ENCODE measurements at regions not wholly inside any gene's neighbourhood (a gene's known extent, or its start where the extent isn't known, plus 50 kb on each side); places are given as distances from the start of the nearest gene placed in this dataset.

- Mint-ChIP-seq H3K9me3 (ENCODE audit: unreplicated experiment) (no peaks in the 10 kb centered on the region), H3K4me3 (ENCODE audit: unreplicated experiment) (no peak overlapping the region), H3K36me3 (ENCODE audit: insufficient read depth, unreplicated experiment) (no peaks in the 10 kb centered on the region), H3K4me1 (ENCODE audit: low read depth, unreplicated experiment) (no peaks in the 10 kb centered on the region), H3K27ac (ENCODE audit: unreplicated experiment) (no peak overlapping the region), H3K27me3 (ENCODE audit: insufficient read depth, unreplicated experiment) (peaks cover 3% of the 10 kb centered on the region)
- no peak for DNase-seq
- no peak for TF ChIP-seq CTCF (IDR thresholded peaks at IDR 0.05; ENCODE audit: insufficient read depth in 1 of 2, low read depth in 1 of 2, low read length in 1 of 2, severe bottlenecking in 1 of 2, unreplicated experiment in 1 of 2)
- Histone ChIP-seq H3K4me3 (ENCODE audit: low read depth, low read length) (no peak overlapping the region), H3K9me3 (no peaks in the 10 kb centered on the region), H3K36me3 (ENCODE audit: control insufficient read depth, insufficient read depth, low read length) (no peaks in the 10 kb centered on the region), H3K4me1 (no peaks in the 10 kb centered on the region), H3K27me3 (replicated peaks; ENCODE audit: control insufficient read depth, insufficient read depth, low read length) (no peaks in the 10 kb centered on the region)
- ChIA-PET POLR2A (no interaction called here), CTCF (no interaction called here)
- no TSS peak for BruUV-seq (replicated peaks)
- intact Hi-C loops (cut with micrococcal nuclease; ENCODE audit: unreplicated experiment) = no loop called here
Measured at GRCh38 chr13:37484056-37484455, 114.5 kb downstream of the POSTN start.

GRCh38 chr13:37482331-37482730, 116.2 kb downstream of the POSTN start:
- no TSS peak for BruUV-seq (replicated peaks)
- no peak for DNase-seq
- CTCF ChIA-PET = no interaction called here
- no peak overlapping the region for H3K27ac Mint-ChIP-seq (ENCODE audit: unreplicated experiment)
- no peaks in the 10 kb centered on the region for H3K4me1 ChIP-seq
- no peaks in the 10 kb centered on the region for H3K36me3 Mint-ChIP-seq (ENCODE audit: insufficient read depth, unreplicated experiment)
- H3K4me3 ChIP-seq (ENCODE audit: low read depth, low read length) = no peak overlapping the region
- intact Hi-C loops (cut with micrococcal nuclease; ENCODE audit: unreplicated experiment) = no loop called here
- H3K36me3 ChIP-seq (ENCODE audit: control insufficient read depth, insufficient read depth, low read length) = no peaks in the 10 kb centered on the region
- H3K27me3 ChIP-seq (replicated peaks; ENCODE audit: control insufficient read depth, insufficient read depth, low read length) = no peaks in the 10 kb centered on the region
- no peaks in the 10 kb centered on the region for H3K9me3 ChIP-seq
- H3K27me3 Mint-ChIP-seq (ENCODE audit: insufficient read depth, unreplicated experiment) = peaks cover 3% of the 10 kb centered on the region
- TF ChIP-seq CTCF (IDR thresholded peaks at IDR 0.05; ENCODE audit: insufficient read depth in 1 of 2, low read depth in 1 of 2, low read length in 1 of 2, severe bottlenecking in 1 of 2, unreplicated experiment in 1 of 2) = no peak
- POLR2A ChIA-PET = no interaction called here
- H3K4me1 Mint-ChIP-seq (ENCODE audit: low read depth, unreplicated experiment) = no peaks in the 10 kb centered on the region
- no peak overlapping the region for H3K4me3 Mint-ChIP-seq (ENCODE audit: unreplicated experiment)
- no peaks in the 10 kb centered on the region for H3K9me3 Mint-ChIP-seq (ENCODE audit: unreplicated experiment)

GRCh38 chr13:37481885-37482227, 116.7 kb downstream of the POSTN start:
- H3K27me3 Mint-ChIP-seq (ENCODE audit: insufficient read depth, unreplicated experiment) = peaks cover 3% of the 10 kb centered on the region
- no TSS peak for BruUV-seq (replicated peaks)
- intact Hi-C loops (cut with micrococcal nuclease; ENCODE audit: unreplicated experiment) = no loop called here
- no peak overlapping the region for H3K27ac Mint-ChIP-seq (ENCODE audit: unreplicated experiment)
- Histone ChIP-seq H3K36me3 (ENCODE audit: control insufficient read depth, insufficient read depth, low read length) (no peaks in the 10 kb centered on the region), H3K27me3 (replicated peaks; ENCODE audit: control insufficient read depth, insufficient read depth, low read length) (no peaks in the 10 kb centered on the region), H3K4me3 (ENCODE audit: low read depth, low read length) (no peak overlapping the region), H3K4me1 (no peaks in the 10 kb centered on the region), H3K9me3 (no peaks in the 10 kb centered on the region)
- POLR2A ChIA-PET = no interaction called here
- no peaks in the 10 kb centered on the region for H3K36me3 Mint-ChIP-seq (ENCODE audit: insufficient read depth, unreplicated experiment)
- no peaks in the 10 kb centered on the region for H3K9me3 Mint-ChIP-seq (ENCODE audit: unreplicated experiment)
- CTCF ChIA-PET = no interaction called here
- H3K4me3 Mint-ChIP-seq (ENCODE audit: unreplicated experiment) = no peak overlapping the region
- TF ChIP-seq CTCF (IDR thresholded peaks at IDR 0.05; ENCODE audit: insufficient read depth in 1 of 2, low read depth in 1 of 2, low read length in 1 of 2, severe bottlenecking in 1 of 2, unreplicated experiment in 1 of 2) = no peak
- no peak for DNase-seq
- no peaks in the 10 kb centered on the region for H3K4me1 Mint-ChIP-seq (ENCODE audit: low read depth, unreplicated experiment)

All from Caco-2 (cell line).